Fibroblast of skin of left biceps (primary cell): ENCODE measurements at regions not wholly inside any gene's neighbourhood (a gene's known extent, or its start where the extent isn't known, plus 50 kb on each side); places are given as distances from the start of the nearest gene placed in this dataset.
A peak's percentile ranks its signal among the peaks of the same experiment; 100 is the strongest.

Source experiments
- DNase-seq, 2 experiments: peaks; one replicate each; pipeline ENCODE4 v3.0.0-alpha.2; 2013; ENCODE audit warnings: low read depth in 2 of 2

DNA sequence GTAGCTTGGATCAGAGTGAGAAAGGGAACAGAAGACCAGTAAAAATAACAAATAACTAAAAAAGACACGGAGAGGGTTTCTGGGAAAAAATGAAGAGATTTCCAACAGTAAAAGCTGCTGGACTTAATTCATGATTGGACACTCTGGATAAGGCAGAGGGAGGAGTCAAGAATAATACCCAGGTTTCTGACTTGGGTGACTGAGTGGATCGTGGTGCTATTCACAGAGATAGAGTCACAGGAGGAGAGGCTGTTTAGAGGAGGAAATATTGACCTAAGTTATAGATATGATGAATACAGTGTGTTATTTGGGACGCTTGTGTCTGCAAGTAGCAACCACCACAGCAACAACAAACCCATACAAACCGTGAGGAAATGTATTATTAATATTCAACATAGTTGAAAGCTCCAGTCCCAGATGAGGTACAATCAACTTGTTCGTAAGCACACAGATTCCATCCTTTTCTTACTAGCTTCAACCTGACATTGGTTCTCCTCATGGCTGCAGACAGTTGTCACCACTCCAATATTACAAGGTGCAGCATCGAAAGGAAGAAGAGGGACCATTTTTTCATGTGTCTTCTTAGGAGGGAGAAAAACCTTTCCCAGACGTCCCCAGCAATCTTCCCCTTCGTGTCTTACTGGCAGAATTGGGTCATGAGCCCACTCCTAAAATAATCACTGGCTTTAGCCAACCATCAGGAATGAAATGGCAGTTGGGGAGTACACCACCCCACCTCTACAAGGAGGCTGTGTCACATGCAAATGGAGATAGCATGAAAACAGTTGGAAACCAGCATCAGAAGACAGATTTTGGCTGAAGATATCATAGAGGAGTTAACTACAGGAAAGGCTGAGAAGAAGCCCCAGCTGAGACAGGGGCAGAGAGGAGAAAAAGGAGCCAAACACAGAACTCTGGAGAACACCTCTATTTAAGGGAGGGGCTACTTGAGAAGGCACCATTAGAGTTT lies 387.8 kb downstream of the SHQ1 start:
- DNase-seq = no peak

DNA sequence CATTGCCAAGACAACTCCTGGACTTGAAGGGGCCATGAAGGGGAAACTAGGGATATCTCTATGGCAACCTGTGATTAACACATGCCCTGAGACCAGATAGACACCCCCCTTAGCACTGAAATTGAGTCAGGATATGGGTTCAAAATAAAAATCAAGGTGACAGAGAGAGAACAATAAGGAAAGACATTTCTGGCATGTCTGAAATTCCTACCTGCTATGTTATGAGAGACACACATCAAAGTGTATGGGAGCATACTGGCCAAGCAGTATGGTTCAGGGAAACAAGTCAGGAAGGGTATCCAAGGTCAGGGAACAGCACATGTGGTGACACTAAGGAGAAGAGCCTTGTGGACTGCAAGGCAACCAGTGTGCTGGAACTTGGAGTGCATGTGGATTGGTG lies 388.7 kb downstream of the SHQ1 start:
- DNase-seq = no peak

DNA sequence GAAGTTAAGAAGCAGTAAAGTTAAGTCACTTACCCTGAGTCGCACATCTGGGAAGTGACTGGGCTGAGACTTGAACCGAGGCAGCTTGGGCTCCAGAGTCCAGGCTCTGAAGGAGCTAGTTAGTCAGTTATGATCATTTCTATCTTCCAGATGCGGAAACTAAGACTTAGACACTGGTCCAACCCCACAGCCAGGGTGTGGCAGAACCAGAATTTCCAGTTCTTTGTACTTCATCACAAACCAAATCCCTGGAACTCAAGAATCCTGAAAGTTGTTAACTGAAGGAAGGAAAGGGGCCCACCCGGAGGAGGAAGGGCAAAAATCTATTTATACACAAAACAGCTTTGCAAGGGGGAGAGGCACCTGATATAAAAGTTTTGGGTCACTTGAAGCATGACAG lies 389.9 kb downstream of the SHQ1 start:
- no peak for DNase-seq

DNA sequence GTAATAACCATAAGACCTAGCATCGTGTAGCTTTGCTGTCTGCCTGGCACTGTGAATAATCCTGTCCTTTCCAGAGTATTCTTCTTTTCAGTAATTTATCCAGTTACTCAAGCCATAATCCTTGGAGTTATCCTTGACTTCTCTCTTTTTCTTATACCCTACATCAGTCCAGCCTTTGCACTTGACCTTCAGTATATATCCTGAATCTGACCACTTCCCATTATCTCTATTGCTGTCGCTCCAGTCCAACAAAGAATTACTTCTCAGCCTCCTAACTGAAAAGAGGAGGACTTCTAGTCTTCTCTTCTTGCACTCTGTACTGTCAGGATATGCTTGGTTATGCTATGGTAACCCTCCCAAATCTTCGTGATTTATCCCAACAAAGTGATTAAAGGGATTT lies 393.8 kb downstream of the SHQ1 start:
- no peak for DNase-seq

DNA sequence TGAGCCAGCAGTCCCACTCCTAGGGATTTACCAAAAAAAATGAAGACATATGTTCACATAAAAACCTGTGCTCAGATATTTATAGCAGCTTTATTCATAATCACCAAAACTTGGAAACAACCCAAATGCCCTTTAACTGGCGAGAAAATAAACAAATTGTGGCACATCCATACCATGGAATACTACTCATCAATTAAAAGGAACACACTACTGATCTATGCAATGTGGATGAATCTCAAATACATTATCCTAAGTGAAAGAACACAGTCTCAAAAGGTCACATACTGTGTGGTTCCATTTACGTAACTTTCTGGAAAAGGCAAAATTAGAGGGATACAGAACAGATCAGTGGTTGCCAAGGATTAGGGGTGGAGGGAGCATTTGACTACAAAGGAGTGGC lies 394.5 kb downstream of the SHQ1 start:
- DNase-seq = no peak

DNA sequence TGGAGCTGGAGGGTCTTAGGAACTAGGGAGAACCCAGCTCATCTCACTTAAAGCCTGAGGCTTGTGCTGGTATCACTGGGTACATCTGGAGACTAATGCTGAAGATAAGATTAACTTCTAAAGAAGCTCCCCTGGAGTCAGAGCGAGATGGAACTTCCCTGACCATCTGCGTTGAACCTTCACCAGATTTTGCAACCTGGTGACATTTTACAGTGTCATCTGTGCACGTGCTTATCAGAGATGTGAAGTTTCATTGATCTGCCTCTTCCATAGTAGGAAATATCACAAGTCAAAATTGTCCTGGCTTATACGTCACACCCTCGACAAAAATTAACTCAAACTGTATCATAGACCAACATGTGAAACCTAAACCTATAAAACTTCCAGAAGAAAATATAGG lies 395.5 kb downstream of the SHQ1 start:
- no peak for DNase-seq

DNA sequence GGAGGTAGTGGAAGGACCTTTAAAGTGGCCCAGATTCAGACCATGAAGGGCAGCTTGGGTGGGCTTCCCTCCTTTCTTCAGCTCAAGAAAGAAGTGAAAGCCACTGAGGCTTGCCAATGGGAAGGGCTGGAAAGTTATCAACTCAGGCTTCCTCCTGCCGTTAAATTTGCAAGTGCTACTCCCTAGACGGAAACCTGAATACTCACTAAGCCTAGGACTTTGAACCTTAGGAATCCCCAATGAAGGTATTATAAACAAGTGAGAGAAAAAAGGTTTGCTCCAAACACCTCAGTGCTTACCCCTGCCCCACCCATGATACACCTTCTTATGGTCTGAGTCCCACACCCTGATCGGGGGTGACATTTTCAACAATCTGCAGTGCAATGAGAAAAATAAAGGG lies 396.4 kb downstream of the SHQ1 start:
- DNase-seq = no peak

DNA sequence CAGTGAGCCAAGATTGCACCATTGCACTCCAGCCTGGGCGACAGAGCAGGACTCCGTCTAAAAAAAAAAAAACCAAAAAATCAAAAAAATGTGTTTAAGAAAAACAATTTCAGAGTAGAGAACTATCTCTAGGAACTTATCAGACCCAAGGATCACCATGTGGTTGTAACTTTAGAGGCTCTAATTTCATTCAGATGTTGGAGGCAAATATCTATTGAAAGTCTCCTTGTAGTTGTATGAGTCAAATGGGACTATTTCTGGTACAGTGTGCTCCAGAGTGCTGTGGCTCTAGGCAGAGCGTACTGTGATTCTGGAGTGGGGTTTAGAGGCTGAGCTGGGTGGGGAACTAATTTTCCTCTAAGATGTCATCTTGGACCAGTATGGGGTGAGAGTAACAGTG lies 398.7 kb downstream of the SHQ1 start:
- DNase-seq = peak; percentile 78 to 80

DNA sequence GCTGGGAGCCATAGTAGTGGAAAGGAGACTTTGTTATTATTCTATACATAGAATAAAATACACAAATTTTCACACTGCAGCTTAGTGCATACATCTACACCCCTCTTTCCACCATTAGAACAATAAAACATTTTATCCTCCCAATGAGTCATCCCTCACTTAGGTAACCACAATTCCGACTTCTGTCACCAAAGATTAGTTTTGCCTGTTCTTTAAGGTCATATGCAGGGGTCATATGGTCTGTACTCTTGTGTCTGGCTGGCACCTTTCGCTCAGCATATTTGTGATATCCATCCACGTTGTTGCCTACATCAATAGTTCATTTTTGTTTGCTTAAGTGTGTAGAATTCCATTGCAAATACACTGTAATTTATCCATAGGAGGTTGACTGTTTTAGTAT lies 399.4 kb downstream of the SHQ1 start:
- DNase-seq = no peak

DNA sequence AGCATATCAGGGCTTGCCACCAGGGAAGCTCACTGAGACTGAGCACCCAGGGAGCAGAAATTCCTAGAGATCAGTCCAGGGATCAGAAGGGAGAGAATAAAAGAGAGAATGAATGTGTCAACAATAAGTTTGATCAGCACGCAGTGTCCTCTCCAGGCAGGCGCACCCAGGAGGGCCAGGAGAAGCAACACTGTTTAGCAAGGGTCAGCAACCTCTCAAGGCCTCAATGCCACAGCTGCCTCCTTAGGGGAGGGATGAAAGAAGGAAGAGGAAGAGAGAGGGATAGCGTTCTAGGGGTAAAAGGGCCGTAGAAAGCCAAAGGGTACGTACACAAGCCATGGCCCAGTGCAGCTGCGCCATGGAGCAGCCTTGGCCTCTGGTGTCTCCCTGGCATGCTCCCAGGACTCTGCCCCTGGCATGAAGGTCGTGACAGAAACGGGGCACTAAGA lies 399.8 kb downstream of the SHQ1 start:
- DNase-seq = no peak

DNA sequence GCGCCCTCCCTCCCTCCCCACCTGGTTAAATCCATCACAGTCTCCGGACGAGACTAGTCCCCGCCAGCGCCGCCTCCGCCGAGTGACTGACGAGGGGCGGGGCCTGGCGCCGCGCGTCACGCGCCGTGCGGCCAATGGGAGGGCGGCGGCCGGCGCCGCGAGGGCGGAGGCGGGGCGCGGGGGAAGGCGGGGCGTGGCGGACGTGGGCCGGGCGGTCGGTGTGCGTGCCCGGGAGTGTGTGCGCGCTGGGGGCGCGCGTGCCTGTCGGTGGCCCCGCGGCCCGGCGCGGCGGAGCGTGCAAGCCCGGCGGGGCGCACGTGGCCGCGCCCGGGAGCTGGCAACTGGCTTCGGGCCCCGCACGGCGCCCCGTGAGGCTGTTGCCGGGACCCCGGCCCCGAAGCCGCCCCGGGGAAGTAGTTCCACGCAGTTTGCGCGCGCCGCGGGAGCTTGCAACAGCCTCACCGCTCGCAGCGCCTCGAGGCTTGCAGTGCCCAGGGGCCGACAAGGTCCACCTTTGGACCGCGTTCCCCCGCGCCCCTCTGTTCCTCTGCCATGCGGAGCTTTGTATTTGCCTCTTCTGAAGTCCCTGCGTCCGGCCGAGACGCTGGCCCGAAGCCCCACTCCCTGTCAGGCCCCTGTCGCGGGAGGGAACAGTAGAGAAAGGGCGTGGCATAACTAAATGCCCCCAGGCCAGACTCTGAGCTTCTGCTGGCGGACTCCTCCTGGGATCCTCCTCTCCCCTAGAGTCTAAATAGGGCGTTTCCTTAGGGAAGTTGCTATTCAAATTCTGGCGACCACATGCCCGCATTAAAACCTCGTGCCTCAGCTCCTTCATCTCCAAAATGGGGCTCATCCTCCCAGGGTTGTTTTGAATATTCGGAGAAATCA lies 400.9 kb downstream of the SHQ1 start:
- DNase-seq = peak; percentile 81 to 85

DNA sequence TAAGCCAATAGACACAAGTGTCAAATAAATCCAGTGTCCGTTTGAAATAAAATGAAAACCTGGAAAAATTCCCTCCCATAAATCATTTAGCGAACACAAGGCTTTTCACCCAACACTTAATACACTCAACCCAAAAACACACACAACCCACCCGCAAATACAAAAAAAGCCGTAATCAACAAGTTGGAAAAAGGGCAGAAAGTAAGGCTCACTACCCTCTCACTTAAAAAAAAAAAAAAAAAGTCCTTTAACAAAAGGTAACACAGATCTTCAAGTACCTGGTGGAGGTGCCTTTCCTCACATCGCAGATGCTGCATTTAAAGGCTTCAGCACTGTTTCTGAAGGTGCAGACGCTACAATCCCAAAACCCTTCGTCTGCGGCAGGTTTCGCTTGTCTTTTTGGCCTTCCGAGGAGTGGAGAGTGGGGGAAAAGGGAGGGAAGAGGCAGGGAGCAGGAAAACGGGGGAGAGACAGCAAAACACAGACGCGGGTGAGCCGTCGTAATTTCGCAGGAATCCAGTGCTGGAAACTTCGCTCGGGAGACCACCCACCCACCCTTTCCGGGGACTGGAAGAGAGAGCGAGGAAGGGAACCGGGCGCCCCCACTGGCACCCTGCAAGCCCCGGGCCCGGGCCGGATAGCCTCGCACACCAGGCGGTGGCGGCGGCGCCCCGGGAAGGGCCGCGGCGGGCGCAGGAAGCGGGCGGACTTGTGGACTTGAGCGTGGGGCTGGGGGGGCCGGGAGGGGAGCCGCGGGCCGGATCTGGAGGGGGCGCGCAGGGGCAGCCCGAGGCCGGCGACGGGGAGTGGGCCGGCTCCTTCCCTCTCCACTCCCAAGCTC lies 401.8 kb downstream of the SHQ1 start, which contains the start of gene RYBP:
TSS of gene RYBP (minus strand) at position 404 of the 841 bp plus-strand sequence.
- no peak for DNase-seq

DNA sequence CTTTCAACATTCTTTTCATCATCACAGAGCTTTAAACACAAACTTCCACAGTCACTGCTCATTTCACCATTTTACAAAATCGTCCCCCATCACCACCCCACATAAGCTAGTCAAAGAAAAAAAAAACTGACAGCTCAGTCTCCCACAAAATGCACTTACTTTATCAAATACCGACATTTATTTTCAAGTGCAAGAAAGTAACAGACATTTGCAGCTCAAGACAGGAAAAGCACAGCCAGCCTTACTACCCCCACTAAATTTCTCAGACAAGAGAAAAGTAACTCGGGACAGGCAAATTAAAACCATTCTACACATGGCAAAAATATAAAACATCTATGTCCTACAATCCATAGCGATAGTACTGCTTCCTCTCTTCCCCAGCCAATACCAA lies 402.4 kb downstream of the SHQ1 start:
- DNase-seq = no peak

DNA sequence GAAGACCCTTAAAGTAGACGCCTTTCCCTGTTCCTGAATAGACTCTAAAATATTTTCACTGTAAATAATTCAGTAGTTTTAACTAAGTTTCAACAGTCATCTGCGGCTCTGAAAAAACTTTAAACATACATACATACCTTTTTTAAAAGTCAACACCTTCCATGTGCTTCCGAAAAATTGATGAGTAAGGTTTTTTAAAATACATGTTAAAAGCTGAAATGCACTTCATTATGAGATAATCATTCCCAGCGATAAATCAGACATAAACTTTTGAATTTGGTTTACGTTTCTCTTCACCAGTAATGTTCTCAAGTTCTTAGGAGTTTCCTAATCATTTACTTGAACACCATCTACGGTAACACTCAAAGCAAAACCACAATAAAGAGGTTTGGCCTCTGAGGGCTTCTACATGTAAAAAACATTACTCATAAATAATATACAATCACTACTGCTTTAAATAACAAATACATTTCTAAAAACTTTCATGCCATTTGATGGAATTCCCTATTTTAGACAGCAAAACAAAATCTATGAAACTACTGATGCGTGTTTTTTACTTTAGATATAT lies 403.5 kb downstream of the SHQ1 start:
- no peak for DNase-seq

DNA sequence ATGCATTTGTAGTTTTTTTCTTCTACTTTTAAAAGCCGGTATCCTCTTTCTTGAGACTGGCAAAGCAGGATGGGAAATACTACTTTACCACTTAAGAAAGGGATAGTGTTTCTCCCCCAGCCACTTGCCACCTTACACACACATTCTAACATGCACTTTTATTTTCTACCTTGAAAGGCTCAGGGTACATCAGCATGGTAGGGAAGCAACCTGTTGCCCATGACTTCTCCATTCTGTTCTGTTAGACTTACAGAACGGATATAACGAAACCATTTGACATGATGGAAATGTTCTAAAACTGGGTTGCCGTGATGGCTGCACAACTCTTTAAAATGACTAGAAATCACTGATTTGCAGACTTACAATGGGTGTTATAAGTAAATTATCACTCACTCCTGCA lies 405.5 kb downstream of the SHQ1 start:
- no peak for DNase-seq

DNA sequence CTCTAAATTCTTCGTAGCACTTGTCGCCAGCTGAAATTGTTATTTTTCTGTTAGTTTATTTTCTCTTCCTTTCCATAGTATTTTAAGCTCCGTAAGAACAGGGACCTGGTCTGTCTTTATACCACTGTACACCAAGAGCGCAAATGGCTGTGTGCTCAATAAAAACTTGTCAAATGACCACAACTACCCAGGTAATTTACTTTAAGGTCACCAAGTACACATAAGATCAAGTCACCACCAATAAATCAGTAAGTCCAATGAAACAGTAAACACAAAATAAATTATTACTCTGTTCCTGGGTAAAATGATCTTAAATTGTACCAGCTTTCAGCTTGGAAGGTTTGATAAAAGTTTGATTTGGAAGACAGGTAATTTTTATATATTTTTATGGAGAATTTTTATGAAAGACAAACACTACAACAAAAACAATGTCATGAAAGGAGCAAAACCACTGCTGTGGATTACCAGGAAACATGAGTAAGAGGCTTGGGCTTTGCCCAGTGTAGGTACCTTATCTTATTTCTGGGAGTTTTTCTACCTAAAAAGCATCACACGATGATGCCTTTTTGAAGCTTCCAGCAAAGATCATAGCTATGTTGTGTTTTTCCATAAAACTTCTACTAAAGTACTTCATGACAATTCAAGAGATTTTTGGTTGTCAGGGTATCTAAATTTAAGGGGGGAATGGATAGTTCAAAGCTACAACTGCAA lies 406.8 kb downstream of the SHQ1 start:
- no peak for DNase-seq

DNA sequence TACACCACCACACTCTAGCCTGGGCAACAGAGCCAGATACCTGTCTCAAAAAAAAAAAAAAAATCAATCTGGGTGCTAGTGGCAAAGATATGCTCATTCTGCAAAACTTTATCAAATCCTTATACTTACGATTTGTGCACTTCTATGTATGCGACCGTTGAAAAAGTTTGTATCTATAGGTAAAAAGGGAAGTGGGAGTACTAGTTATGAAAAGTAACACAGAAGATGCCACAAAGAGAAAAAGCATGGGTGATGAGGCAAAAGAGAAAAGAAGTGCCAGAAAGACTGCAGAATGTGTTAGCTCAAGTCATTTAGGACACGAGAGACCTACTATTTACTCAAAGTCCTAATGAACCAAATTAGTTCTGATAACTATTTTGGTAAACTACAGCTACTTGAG lies 407.8 kb downstream of the SHQ1 start:
- no peak for DNase-seq

DNA sequence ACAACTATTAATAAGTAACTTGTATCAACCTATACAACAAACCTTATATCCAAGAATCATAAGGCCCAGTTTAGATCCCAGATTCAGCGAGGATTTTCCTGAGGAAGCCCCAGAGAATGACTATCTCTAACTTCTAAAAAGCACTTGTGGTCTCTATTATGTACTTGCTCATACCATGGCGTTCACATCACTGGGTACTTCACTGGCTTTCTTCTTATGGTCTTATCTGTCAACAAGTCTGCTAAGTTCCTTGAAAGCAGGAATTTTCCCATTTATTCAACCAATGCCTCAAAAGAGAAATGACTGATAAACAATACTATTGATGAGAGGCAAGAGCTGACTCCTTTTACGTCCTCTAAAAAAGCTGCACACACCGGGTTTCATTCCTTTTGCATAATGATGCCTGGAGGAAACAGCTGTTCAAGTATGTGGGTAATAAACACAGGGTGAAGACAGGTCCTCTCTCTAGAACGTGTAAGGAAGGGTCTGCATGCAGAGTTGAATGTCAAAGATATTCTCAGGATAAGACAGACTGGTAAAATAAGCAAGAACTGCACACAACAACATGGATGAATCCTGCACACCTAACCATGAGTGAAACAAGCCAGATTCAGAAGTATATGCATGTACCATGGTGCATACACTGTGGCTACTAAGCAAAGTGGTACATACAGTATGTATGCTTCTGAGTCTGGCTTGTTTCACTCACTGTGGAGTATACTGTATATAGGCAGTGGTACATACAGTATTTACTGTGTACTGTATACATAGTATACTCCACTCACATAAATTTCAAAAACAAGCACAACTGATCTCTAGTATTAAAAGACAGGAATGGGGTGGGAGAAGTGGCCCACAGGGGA lies 408.7 kb downstream of the SHQ1 start:
- no peak for DNase-seq

DNA sequence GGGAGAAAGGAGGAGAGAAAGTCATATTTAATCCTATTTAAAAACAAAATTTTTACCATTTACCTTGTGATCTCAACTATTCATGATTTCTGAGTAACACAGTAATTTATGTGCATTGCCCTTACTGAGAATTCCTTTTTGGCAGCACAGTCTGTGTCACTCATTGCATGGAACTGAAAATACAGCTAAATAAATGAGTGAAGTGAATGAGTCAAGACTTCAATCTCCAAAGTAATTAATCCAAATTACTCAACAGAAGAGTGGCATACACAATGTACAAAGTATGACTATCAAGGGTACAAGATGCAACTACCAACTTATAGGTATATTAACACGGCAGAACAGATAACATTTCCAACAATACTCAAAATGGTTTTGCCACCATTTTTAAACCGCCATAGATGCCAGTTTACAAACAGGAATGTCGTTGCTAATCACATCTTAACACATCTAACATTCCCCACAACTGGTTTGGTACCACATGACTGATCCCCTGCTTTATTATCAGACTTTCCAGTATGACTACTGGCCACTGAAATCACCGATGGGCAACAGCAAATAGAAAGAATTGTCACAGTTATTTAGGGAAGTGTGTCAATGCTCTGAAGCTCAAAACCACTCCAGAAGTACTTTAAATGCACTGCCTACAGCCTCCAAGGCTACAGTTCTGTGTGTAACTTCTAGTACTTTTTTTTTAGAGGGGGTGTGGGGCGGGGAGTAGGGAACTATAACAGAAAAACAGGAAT lies 410.4 kb downstream of the SHQ1 start:
- no peak for DNase-seq
